PC-9 (cell line): ENCODE measurements at regions not wholly inside any gene's neighbourhood (a gene's known extent, or its start where the extent isn't known, plus 50 kb on each side); places are given as distances from the start of the nearest gene placed in this dataset.

Experiments
- BruUV-seq: library from RNA; stranded (reverse); fragments of 400-500 nt; replicated peaks from 2 replicates; lab custom pipeline; 2021; lab: Mats Ljungman, UMichigan
- CTCF ChIA-PET: fragments of 300-600 bp; sonication (Branson Sonifier 250); formaldehyde crosslinking; loops from one replicate; lab custom pipeline; 2022; ENCODE audit warnings: antibody characterized with exemption; lab: Charles Lee
- POLR2A ChIA-PET: fragments of 300-600 bp; sonication (Branson Sonifier 250); formaldehyde crosslinking; loops from one replicate; lab custom pipeline; 2022; ENCODE audit warnings: antibody characterized with exemption; ENCODE audit not compliant: unreplicated experiment; lab: Charles Lee
- DNase-seq, 2 experiments: peaks; one replicate each; pipeline versions ENCODE4 v3.0.0 to v3.0.0-alpha.2; 2015 to 2022; ENCODE audit warnings: mixed read lengths in 1 of 2
- H2AFZ ChIP-seq: fragments of 200-600 bp; sonication (generic); 2 replicates; pipeline ENCODE4 v1.8.1; 2017; ENCODE audit warnings: antibody characterized with exemption
- H3F3A ChIP-seq: fragments of 200-600 bp; sonication (generic); 2 replicates; pipeline ENCODE4 v1.8.1; 2017; ENCODE audit warnings: antibody characterized with exemption, mild to moderate bottlenecking, low read depth; ENCODE audit not compliant: insufficient read depth
- H3K27ac ChIP-seq: fragments of 200-600 bp; sonication (generic); 2 replicates; pipeline ENCODE4 v1.6.1; 2016; ENCODE audit warnings: mixed run types
- H3K27me3 ChIP-seq: fragments of 200-600 bp; sonication (generic); 2 replicates; pipeline ENCODE4 v1.6.1; 2016; ENCODE audit warnings: low read depth, mixed run types; ENCODE audit not compliant: insufficient read depth
- H3K36me3 ChIP-seq: fragments of 200-600 bp; sonication (generic); 2 replicates; pipeline ENCODE4 v1.6.1; 2016; ENCODE audit warnings: low read depth, mixed run types
- H3K4me1 ChIP-seq: fragments of 200-600 bp; sonication (generic); replicated peaks from 2 replicates; pipeline ENCODE4 v1.6.1; 2016; ENCODE audit warnings: mixed run types; ENCODE audit not compliant: insufficient read depth
- H3K4me2 ChIP-seq: fragments of 200-600 bp; sonication (generic); 2 replicates; pipeline ENCODE4 v1.6.1; 2017; ENCODE audit warnings: mixed run types
- H3K4me3 ChIP-seq: fragments of 200-600 bp; sonication (generic); 2 replicates; pipeline ENCODE4 v1.6.1; 2016; ENCODE audit warnings: mixed run types
- H3K79me2 ChIP-seq: fragments of 200-600 bp; sonication (generic); 2 replicates; pipeline ENCODE4 v1.6.1; 2017; ENCODE audit warnings: low read depth, mixed run types
- H3K9me2 ChIP-seq: fragments of 200-600 bp; sonication (generic); 2 replicates; pipeline ENCODE4 v1.8.1; 2017; ENCODE audit warnings: mild to moderate bottlenecking; ENCODE audit not compliant: insufficient read depth
- H3K9me3 ChIP-seq: fragments of 200-600 bp; sonication (generic); 2 replicates; pipeline ENCODE4 v1.8.1; 2016; ENCODE audit warnings: low read depth; ENCODE audit not compliant: insufficient read depth
- H4K20me1 ChIP-seq: fragments of 200-600 bp; sonication (generic); 2 replicates; pipeline ENCODE4 v1.8.1; 2017; ENCODE audit not compliant: insufficient read depth
- CTCF ChIP-seq: fragments of 200-600 bp; sonication (generic); conservative IDR thresholded peaks from 2 replicates; pipeline ENCODE4 v1.6.1; 2017; ENCODE audit warnings: mixed run types, antibody characterized with exemption, mild to moderate bottlenecking, moderate library complexity
- EZH2 ChIP-seq: fragments of 200-600 bp; sonication (generic); IDR thresholded peaks from 2 replicates; pipeline ENCODE4 v1.8.0; 2017; ENCODE audit warnings: antibody characterized with exemption, low read depth
- intact Hi-C: fragments of 100-400 bp; cut with micrococcal nuclease; formaldehyde crosslinking; loops from one replicate; pipeline ENCODE4 v1.10.0; 2022; ENCODE audit not compliant: unreplicated experiment

- no peaks in the 10 kb centered on the region for H3K4me1 ChIP-seq
- no peaks in the 10 kb centered on the region for H3K36me3 ChIP-seq
- no peak for DNase-seq
- ChIA-PET CTCF (no interaction called here), POLR2A (no interaction called here)
- no peaks in the 10 kb centered on the region for H3K9me2 ChIP-seq
- H3K79me2 ChIP-seq: no peaks in the 10 kb centered on the region
- no peaks in the 10 kb centered on the region for H3F3A ChIP-seq
- no peak overlapping the region for H3K27ac ChIP-seq
- H3K27me3 ChIP-seq: no peaks in the 10 kb centered on the region
- intact Hi-C loops: loop anchor here (5.0 kb wide), 1 partner anchor 339 kb away; no protein-coding TSS in a partner anchor
- no peak for TF ChIP-seq CTCF
- TF ChIP-seq EZH2: no peak
- H3K9me3 ChIP-seq: no peaks in the 10 kb centered on the region
- H4K20me1 ChIP-seq: no peaks in the 10 kb centered on the region
- no peak overlapping the region for H3K4me3 ChIP-seq
- BruUV-seq: no TSS peak
- no peak overlapping the region for H3K4me2 ChIP-seq
- no peak overlapping the region for H2AFZ ChIP-seq
These were observed 257.8 kb upstream of the VLDLR start for GRCh38 chr9:2363781-2364180.

GRCh38 chr9:2367970-2368369, 253.6 kb upstream of the VLDLR start:
- no peaks in the 10 kb centered on the region for H3K4me1 ChIP-seq

GRCh38 chr9:2373648-2374047, 247.9 kb upstream of the VLDLR start:
- ChIA-PET CTCF (no interaction called here), POLR2A (no interaction called here)
- H3K36me3 ChIP-seq: no peaks in the 10 kb centered on the region
- no peaks in the 10 kb centered on the region for H3K9me2 ChIP-seq
- no peak overlapping the region for H3K4me2 ChIP-seq
- H3K4me3 ChIP-seq: no peak overlapping the region
- intact Hi-C loops: no loop called here
- no peaks in the 10 kb centered on the region for H3K4me1 ChIP-seq
- BruUV-seq: no TSS peak
- H2AFZ ChIP-seq: no peak overlapping the region
- H4K20me1 ChIP-seq: no peaks in the 10 kb centered on the region
- H3K27ac ChIP-seq: no peak overlapping the region
- TF ChIP-seq CTCF (no peak), EZH2 (no peak)
- no peak for DNase-seq
- H3F3A ChIP-seq: no peaks in the 10 kb centered on the region
- no peaks in the 10 kb centered on the region for H3K79me2 ChIP-seq
- H3K27me3 ChIP-seq: no peaks in the 10 kb centered on the region
- no peaks in the 10 kb centered on the region for H3K9me3 ChIP-seq

More at GRCh38 chr9:2367970-2368369, 253.6 kb upstream of the VLDLR start:
- Histone ChIP-seq H3K27ac (no peak overlapping the region), H3K4me2 (no peak overlapping the region), H4K20me1 (no peaks in the 10 kb centered on the region), H3K36me3 (no peaks in the 10 kb centered on the region), H3K9me3 (no peaks in the 10 kb centered on the region), H3K79me2 (no peaks in the 10 kb centered on the region), H3K4me3 (no peak overlapping the region), H2AFZ (no peak overlapping the region), H3F3A (no peaks in the 10 kb centered on the region), H3K27me3 (no peaks in the 10 kb centered on the region), H3K9me2 (no peaks in the 10 kb centered on the region)
- intact Hi-C loops: no loop called here
- TF ChIP-seq EZH2 (no peak), CTCF (no peak)
- no peak for DNase-seq
- ChIA-PET POLR2A (no interaction called here), CTCF (interaction anchor here (1.2 kb wide), 1 partner anchor 95 kb away, joined by 3 read pairs; no protein-coding TSS in a partner anchor)
- BruUV-seq: no TSS peak
